ENCODE measurements at regions not wholly inside any gene's neighbourhood (a gene's known extent, or its start where the extent isn't known, plus 50 kb on each side); places are given as distances from the start of the nearest gene placed in this dataset.

- TF ChIP-seq, protein P1, sequence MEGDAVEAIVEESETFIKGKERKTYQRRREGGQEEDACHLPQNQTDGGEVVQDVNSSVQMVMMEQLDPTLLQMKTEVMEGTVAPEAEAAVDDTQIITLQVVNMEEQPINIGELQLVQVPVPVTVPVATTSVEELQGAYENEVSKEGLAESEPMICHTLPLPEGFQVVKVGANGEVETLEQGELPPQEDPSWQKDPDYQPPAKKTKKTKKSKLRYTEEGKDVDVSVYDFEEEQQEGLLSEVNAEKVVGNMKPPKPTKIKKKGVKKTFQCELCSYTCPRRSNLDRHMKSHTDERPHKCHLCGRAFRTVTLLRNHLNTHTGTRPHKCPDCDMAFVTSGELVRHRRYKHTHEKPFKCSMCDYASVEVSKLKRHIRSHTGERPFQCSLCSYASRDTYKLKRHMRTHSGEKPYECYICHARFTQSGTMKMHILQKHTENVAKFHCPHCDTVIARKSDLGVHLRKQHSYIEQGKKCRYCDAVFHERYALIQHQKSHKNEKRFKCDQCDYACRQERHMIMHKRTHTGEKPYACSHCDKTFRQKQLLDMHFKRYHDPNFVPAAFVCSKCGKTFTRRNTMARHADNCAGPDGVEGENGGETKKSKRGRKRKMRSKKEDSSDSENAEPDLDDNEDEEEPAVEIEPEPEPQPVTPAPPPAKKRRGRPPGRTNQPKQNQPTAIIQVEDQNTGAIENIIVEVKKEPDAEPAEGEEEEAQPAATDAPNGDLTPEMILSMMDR (IDR thresholded peaks at IDR 0.05 in 2 of 3, conservative IDR thresholded peaks at IDR 0.05 in 1 of 3; ENCODE audit: borderline replicate concordance in 1 of 3, insufficient read depth in 1 of 3, low read depth in 2 of 3, low read length in 2 of 3): no peak
- TF ChIP-seq EZH2 (IDR thresholded peaks at IDR 0.05): no peak
- no peak for TF ChIP-seq POLR2A (IDR thresholded peaks at IDR 0.05; ENCODE audit: borderline replicate concordance, extremely low read depth, insufficient read depth, insufficient read length)
- TF ChIP-seq EGR1 (IDR thresholded peaks at IDR 0.05; ENCODE audit: low read depth): no peak
- TF ChIP-seq FOSL1 (IDR thresholded peaks at IDR 0.05; ENCODE audit: low read depth): no peak
Measured at GRCh38 chr18:49721981-49722380, 91.4 kb downstream of the ACAA2 start.
